ENCODE measurements at regions not wholly inside any gene's neighbourhood (a gene's known extent, or its start where the extent isn't known, plus 50 kb on each side); places are given as distances from the start of the nearest gene placed in this dataset.

DNA sequence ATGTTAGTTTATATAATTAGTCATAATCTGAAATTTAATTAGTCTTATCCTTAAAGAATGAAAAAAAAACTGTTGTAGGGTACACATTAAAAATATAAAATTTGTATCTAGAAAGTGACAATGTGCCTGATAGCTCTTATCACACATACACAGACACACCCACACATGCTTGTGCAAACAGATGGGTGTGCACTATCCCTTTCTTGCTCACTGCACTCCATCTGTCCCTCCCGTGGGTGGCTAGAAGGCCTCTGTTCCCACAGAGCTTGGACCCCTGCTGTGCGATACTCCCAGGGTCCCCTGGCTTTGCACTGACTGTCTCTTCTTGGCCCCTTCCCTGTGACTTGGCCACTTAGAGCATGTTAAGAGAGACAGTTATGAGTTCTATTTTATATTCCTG, 123.9 kb upstream of the ACKR3 start:
- TF ChIP-seq, protein P1, sequence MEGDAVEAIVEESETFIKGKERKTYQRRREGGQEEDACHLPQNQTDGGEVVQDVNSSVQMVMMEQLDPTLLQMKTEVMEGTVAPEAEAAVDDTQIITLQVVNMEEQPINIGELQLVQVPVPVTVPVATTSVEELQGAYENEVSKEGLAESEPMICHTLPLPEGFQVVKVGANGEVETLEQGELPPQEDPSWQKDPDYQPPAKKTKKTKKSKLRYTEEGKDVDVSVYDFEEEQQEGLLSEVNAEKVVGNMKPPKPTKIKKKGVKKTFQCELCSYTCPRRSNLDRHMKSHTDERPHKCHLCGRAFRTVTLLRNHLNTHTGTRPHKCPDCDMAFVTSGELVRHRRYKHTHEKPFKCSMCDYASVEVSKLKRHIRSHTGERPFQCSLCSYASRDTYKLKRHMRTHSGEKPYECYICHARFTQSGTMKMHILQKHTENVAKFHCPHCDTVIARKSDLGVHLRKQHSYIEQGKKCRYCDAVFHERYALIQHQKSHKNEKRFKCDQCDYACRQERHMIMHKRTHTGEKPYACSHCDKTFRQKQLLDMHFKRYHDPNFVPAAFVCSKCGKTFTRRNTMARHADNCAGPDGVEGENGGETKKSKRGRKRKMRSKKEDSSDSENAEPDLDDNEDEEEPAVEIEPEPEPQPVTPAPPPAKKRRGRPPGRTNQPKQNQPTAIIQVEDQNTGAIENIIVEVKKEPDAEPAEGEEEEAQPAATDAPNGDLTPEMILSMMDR (IDR thresholded peaks at IDR 0.05): no peak
- no peak for TF ChIP-seq POLR2A (IDR thresholded peaks at IDR 0.05)

Data from thyroid gland (tissue), 4 donors.